ENCODE measurements at regions not wholly inside any gene's neighbourhood (a gene's known extent, or its start where the extent isn't known, plus 50 kb on each side); places are given as distances from the start of the nearest gene placed in this dataset.
"Not testable (repeated sequence)": the region's sequence is repeated elsewhere in the genome, so short reads cannot be mapped to it uniquely, and the experiment has no call there.

DNA sequence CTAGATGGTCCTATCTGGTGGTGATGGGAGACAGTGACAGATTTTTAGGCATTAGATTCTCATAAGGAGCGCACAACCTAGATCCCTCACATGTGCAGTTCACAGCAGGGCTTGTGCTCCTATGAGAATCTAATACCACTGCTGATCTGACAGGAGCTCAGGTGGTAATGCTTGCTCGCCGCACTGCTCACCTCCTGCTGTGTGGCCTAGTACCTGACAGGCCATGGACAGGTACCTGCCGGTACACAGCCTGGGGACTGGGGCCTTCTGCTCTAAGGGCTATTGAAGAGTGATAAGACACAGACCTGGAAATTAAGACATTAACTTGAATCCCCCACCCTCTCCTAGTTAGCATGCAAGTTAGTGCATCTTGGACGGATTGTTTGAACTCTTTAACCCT is 64.4 kb downstream of the KLRB1 start:
- DNase-seq: not testable (repeated sequence)

DNA sequence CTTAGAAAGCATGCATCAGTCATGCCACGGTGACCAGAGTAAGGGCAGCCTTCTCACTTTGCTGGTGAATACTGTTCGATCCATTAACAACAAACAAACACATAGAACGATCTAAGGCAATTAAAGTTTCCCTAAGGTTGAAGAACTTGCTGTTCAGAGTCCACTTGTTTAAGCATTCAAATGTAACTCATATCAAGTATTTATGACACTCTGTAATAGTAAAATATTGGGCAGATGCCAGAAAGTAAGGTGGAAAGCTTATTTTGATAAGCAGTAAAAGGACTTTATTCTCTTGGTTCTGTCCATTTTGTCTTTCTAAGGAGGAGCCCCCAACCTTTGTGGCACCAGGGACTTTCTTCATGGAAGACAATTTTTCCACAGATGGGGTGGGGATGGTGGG is 64.9 kb downstream of the KLRB1 start:
- DNase-seq: not testable (repeated sequence)

DNA sequence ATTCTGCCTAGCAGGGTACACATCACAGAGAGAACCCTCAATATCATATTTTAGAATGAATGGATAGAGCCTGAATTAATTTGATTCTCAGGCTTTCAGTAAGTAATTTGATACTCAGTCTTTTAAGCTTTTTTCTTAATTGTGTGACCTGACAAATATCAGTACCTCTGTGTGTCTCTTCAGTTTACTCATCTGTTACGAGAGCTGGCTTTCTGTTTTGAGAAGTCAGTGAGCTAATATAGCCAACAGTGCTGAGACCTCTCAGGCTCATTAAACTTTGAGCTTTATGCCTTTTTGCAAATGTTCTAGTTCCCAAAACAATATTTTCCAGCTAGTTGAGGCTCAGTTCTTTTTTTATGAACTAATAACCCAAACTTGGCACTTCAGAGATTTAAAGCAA is 91.8 kb downstream of the KLRB1 start:
- DNase-seq: not testable (repeated sequence)

DNA sequence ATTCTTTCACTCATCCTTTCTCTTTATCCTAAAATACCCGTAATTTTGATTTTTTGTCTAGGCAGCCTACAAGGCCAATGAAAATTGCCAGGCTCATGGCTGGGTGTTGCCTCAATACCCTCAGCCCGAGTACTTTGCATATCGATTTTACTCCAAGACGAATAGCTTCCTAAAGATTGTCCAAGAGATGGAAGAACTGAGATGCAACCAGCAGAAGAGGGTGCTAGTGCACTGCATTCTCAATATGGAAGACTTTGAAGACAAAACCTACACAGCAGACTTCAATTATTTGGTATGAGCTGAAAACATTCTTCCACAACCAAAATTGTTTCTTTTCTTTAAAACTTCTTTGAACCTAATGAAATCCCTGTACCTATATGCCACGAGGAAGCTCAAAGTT is 95.0 kb downstream of the KLRB1 start:
- not testable (repeated sequence) for DNase-seq

- DNase-seq: not testable (repeated sequence)
Observed at GRCh38 chr12:9510392-9511011, 97.2 kb downstream of the KLRB1 start.

GRCh38 chr12:9509464-9510161 is 98.1 kb downstream of the KLRB1 start:
- no peak for DNase-seq

GRCh38 chr12:9506746-9507145 is 101.0 kb downstream of the KLRB1 start:
- no peak for DNase-seq

GRCh38 chr12:9503384-9503783 is 104.3 kb downstream of the KLRB1 start:
- DNase-seq: not testable (repeated sequence)

GRCh38 chr12:9502845-9503244 is 104.9 kb downstream of the KLRB1 start:
- not testable (repeated sequence) for DNase-seq

DNA sequence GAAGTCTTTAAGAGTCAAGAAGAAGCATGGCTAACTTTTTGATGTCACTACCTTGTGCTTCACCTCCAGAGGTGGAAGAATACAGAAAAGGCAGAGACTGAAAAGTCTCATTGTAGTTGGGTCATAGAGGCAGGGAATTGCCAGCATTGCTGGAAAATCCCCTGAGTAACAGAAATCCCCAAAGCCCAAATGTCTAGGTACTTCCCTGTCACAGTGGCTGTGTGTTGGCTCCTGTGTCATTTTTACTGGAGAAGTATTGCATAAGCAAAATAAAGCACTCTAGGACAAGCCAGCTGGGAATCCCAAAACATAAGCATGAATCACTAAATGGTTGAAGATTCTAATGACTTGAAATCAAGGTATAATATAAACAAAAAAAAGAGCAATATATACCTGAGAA is 114.4 kb downstream of the KLRB1 start:
- DNase-seq: not testable (repeated sequence)

- not testable (repeated sequence) for DNase-seq
Observed at GRCh38 chr12:9481289-9481688, 126.4 kb downstream of the KLRB1 start.

DNA sequence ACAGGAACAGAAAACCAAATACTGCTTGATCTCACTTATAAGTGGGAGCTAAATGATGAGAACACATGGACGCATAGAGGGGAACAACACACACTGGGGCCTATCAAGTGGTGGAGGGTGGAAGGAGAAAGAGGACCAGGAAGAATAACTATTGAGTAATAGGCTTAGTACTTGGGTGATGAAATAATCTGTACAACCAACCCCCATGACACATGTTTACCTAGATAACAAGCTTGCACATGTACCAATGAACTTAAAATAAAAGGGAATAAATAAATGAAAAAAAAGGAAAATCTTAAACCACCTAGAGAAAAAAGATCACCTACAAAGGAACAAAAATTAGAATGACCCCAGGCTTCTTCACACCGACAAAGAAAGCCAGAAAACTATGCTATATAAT is 133.5 kb downstream of the KLRB1 start:
- not testable (repeated sequence) for DNase-seq

DNA sequence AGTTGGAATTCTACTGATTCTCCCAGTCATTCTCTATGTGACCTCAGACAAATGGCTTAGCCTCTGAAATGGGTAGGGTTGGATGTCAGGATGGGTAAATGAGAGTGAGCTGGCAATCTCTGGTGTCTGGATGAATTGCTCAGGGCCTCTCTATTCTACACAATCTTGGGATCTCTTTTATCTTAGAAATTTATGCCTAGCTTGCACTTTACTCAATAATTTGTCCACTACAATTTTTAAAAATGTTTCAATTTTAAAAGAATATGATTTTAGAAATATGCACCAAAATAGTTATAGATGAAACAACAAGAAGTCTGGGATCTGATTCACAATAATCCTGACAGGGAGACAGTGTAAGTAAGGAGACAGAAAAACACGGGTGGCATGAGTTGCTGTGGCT is 134.1 kb downstream of the KLRB1 start:
- DNase-seq: not testable (repeated sequence)

DNA sequence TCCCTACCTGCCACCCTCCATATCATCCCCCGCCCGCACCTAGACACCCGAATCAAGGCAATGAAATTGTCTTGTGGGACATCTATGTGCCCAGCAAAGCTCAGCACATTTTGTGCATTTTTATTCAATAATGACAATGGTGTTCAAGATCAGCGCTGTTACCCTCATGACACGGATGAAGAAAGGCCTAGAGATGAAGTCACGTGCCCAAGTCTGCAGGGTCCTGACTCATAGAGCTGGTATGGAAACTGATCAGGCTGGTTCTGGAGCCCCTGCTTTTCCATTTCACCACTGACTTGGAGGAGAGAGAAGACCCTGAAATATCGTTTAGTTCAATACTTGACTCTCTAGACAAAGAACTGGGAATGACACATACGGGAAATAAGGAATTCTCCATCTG is 136.2 kb downstream of the KLRB1 start:
- DNase-seq: not testable (repeated sequence)

- not testable (repeated sequence) for DNase-seq
Observed at GRCh38 chr12:9470367-9470766, 137.3 kb downstream of the KLRB1 start.

DNA sequence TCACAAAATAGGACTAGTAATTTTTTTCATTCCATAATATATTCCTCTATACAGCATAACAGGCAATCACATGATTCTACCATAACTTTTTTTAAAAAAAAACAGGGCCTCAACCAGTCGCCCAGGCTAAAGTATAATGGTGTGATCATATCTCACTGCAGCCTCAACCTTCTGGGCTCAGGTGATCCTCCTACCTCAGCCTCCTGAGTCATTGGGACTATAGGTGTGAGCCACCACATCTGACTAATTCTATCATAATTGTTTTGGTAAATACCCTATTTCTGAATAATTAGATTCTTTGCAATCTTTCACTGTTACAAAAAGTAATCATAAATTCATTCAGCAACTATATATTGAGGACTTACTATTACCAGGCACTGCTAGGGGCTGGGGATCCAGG is 137.8 kb downstream of the KLRB1 start:
- DNase-seq: not testable (repeated sequence)

- not testable (repeated sequence) for DNase-seq
Observed at GRCh38 chr12:9469463-9469862, 138.3 kb downstream of the KLRB1 start.

GRCh38 chr12:9468998-9469397 is 138.7 kb downstream of the KLRB1 start:
- DNase-seq: not testable (repeated sequence)

DNA sequence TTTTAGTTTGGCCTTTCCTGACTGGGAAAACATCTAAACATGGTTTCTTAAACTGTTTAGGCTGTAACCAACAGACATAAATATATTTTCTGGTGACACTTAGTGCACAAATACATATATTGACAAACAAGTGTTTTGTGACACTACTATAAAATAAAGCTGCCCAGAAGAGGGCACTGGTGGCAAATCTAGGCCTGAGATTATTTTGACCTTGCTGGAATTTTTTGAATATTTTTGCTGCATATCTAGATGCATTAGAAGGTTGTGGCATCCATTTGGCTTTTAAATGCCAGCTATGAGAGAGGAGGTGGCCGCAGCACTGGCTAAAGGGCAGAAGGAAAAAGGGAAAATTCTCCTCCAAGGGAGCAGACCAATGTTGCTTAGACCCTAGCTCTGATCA is 139.6 kb downstream of the KLRB1 start:
- DNase-seq: not testable (repeated sequence)

- DNase-seq: no peak
Observed at GRCh38 chr12:9464408-9464807, 143.3 kb downstream of the KLRB1 start.

DNA sequence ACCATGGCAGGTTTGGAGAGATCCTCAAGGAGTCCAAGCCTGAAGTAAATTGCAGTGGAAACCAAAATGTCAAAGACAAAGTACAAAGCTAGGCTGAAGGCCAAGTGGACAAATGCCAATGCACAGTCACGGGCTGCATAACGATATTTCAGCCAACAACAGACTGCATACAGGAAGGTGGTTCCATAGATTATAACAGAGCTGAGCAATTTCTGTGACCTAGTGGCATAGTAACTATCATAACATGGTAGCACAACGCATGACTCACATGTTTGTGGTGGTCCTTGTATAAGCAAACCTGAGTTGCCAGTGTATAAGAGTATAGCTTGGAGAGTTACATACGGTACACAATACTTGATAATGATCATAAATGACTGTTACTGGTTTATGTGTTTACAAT is 152.2 kb downstream of the KLRB1 start:
- peak; percentile 24 for DNase-seq

- DNase-seq: peak; percentile 24
Observed at GRCh38 chr12:9454021-9454420, 153.7 kb downstream of the KLRB1 start.

- DNase-seq: not testable (repeated sequence)
Observed at GRCh38 chr12:9450127-9450567, 157.6 kb downstream of the KLRB1 start.

- not testable (repeated sequence) for DNase-seq
Observed at GRCh38 chr12:9449657-9450126, 158.0 kb downstream of the KLRB1 start.

Data from NCI-H226 (cell line).